Esophagus muscularis mucosa (tissue), 4 donors: ENCODE measurements at regions not wholly inside any gene's neighbourhood (a gene's known extent, or its start where the extent isn't known, plus 50 kb on each side); places are given as distances from the start of the nearest gene placed in this dataset.
"Not testable (repeated sequence)": the region's sequence is repeated elsewhere in the genome, so short reads cannot be mapped to it uniquely, and the experiment has no call there.

Experiments
- EP300 ChIP-seq: sonication (generic); formaldehyde crosslinking; IDR thresholded peaks from one replicate; pipeline ENCODE4 v1.6.1; 2017; ENCODE audit warnings: antibody characterized with exemption
- POLR2A ChIP-seq: fragments of 450-650 bp; IDR thresholded peaks from one replicate; pipeline ENCODE4 v1.6.1; 2017; ENCODE audit warnings: antibody characterized with exemption, moderate library complexity, mild to moderate bottlenecking, low read depth
- POLR2AphosphoS5 ChIP-seq, 2 donors: sonication (generic); formaldehyde crosslinking; IDR thresholded peaks; one replicate each; pipeline ENCODE4 v1.6.1; 2017; ENCODE audit warnings: antibody characterized with exemption in 2 of 2
- TF ChIP-seq, protein P1 (sequence below), 3 experiments: fragments of 200-600 bp in 2 of 3; fragments of 450-650 bp in 1 of 3; sonication (generic) in 2 of 3; IDR thresholded peaks; one replicate each; pipeline ENCODE4 v1.5.1; 2017 to 2019; ENCODE audit warnings: antibody characterized with exemption in 3 of 3, mild to moderate bottlenecking in 2 of 3, moderate library complexity in 1 of 3

DNA sequence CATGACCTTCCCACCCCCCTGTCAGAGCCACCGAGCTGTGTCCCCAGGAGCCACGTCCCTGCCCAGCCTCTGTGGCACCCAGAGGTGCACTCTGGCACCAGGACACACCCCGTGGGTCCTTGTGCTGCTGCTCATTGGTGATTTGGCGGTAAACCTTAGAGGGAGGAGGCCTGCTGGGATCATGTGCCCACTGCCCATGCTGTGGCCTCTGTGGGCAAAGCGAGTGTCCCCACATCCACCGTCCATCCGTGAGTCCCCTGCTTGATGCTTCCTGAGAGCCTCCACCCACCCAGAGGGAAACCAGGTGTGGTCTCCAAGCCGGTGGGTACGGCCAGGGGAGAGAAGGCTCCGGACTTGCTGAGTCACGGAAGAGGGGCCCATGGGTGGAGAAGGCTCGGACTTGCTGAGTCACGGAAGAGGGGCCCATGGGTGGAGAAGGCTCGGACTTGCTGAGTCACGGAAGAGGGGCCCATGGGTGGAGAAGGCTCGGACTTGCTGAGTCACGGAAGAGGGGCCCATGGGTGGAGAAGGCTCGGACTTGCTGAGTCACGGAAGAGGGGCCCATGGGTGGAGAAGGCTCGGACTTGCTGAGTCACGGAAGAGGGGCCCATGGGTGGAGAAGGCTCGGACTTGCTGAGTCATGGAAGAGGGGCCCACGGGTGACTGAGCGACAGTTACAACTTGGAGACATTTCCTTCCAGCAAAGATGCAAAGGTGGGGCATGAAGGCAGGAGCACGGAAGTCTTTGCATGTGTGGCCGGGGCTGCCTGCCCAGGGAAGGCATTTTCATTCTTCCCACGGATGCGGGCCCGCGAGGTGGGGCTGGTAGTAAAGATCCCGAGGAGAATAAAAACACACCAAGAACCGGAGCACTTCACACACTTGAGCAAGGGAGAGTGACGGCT lies 49.6 kb upstream of the ZNF469 start:
- TF ChIP-seq, protein P1, sequence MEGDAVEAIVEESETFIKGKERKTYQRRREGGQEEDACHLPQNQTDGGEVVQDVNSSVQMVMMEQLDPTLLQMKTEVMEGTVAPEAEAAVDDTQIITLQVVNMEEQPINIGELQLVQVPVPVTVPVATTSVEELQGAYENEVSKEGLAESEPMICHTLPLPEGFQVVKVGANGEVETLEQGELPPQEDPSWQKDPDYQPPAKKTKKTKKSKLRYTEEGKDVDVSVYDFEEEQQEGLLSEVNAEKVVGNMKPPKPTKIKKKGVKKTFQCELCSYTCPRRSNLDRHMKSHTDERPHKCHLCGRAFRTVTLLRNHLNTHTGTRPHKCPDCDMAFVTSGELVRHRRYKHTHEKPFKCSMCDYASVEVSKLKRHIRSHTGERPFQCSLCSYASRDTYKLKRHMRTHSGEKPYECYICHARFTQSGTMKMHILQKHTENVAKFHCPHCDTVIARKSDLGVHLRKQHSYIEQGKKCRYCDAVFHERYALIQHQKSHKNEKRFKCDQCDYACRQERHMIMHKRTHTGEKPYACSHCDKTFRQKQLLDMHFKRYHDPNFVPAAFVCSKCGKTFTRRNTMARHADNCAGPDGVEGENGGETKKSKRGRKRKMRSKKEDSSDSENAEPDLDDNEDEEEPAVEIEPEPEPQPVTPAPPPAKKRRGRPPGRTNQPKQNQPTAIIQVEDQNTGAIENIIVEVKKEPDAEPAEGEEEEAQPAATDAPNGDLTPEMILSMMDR (IDR thresholded peaks at IDR 0.05) = not testable (repeated sequence)
- TF ChIP-seq EP300; POLR2A; POLR2AphosphoS5 (IDR thresholded peaks at IDR 0.05): not testable (repeated sequence)
